ENCODE measurements at regions not wholly inside any gene's neighbourhood (a gene's known extent, or its start where the extent isn't known, plus 50 kb on each side); places are given as distances from the start of the nearest gene placed in this dataset.

DNA sequence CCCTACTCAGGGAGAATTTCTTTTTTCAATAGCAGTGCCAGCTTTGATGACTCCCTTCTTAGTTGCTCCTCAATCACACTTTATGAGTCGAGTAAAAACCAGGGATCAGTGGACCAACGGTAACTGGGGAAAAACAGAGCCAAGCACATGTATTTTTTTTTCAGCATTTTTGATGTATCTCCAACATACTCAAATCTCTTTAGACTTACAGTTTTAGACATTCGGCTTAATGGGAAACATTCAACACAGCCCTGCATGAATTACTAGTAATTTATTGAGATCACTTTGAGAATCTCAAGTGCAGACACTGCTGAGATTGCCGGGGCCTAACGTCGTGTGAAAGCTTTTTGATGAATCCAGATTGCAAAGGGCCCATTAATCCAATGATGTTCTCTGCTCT, 306.7 kb downstream of the NUAK1 start:
- intact Hi-C loops (cut with micrococcal nuclease; ENCODE audit: unreplicated experiment) (no loop called here), in situ Hi-C loops (cut with HindIII; ENCODE audit: extremely low pct_ligation_motif_present, low pct_unique_long_range_greater_than_20kb) (no loop called here)
- no peaks in the 10 kb centered on the region for H3K79me2 ChIP-seq (ENCODE audit: insufficient read depth, low read length)
- H3K36me3 ChIP-seq (replicated peaks in 1 of 2; ENCODE audit: control insufficient read depth in 1 of 2, insufficient read depth in 2 of 2, low read length in 2 of 2), result no peaks in the 10 kb centered on the region
- WGBS (ENCODE audit: low lambda C conversion rate), result 44% methylated on average over 6 of the region's 6 CpGs
- no peak overlapping the region for H3K4me3 ChIP-seq (replicated peaks in 1 of 3; ENCODE audit: insufficient read depth in 1 of 3, low read depth in 2 of 3, low read length in 3 of 3)
- ChIA-PET POLR2A (no interaction called here), CTCF (ENCODE audit: low intra/inter-chr PET ratio, low total read pairs) (no interaction called here)
- no peaks in the 10 kb centered on the region for H3K27me3 ChIP-seq (ENCODE audit: control insufficient read depth in 1 of 2, insufficient read depth in 2 of 2, low read length in 2 of 2)
- no peak overlapping the region for H2AFZ ChIP-seq (ENCODE audit: low read length)
- FAIRE-seq (no peak), ATAC-seq (no peak), DNase-seq (ENCODE audit: low spot score) (no peak)
- no TSS peak for BruUV-seq (replicated peaks)
- H4K20me1 ChIP-seq (ENCODE audit: insufficient read depth, low read length), result no peaks in the 10 kb centered on the region
- no peak overlapping the region for H3K27ac ChIP-seq (ENCODE audit: extremely low read length, insufficient read depth, low read length)
- H3K4me1 ChIP-seq (ENCODE audit: insufficient read depth, low read length), result no peaks in the 10 kb centered on the region
- H3K4me2 ChIP-seq (ENCODE audit: low read depth, low read length), result no peak overlapping the region
- no peak for TF ChIP-seq ZNF276 (CRISPR knock-in tag; IDR thresholded peaks at IDR 0.05; ENCODE audit: low read depth)
- no peak for TF ChIP-seq ZNF589 (CRISPR knock-in tag; conservative IDR thresholded peaks at IDR 0.05)
- no peak for TF ChIP-seq POLR2G (IDR thresholded peaks at IDR 0.05; ENCODE audit: low read depth, low read length)
- no peak for TF ChIP-seq ZNF891 (CRISPR knock-in tag; IDR thresholded peaks at IDR 0.05)
- TF ChIP-seq ZNF512 (CRISPR knock-in tag; IDR thresholded peaks at IDR 0.05), result no peak
- no peak for TF ChIP-seq ZBTB1 (CRISPR knock-in tag; IDR thresholded peaks at IDR 0.05; ENCODE audit: borderline replicate concordance)
- no peak for TF ChIP-seq ATM (IDR thresholded peaks at IDR 0.05; ENCODE audit: borderline replicate concordance)
- no peak for TF ChIP-seq TIGD3 (CRISPR knock-in tag; IDR thresholded peaks at IDR 0.05; ENCODE audit: borderline replicate concordance)
- TF ChIP-seq, protein P1, sequence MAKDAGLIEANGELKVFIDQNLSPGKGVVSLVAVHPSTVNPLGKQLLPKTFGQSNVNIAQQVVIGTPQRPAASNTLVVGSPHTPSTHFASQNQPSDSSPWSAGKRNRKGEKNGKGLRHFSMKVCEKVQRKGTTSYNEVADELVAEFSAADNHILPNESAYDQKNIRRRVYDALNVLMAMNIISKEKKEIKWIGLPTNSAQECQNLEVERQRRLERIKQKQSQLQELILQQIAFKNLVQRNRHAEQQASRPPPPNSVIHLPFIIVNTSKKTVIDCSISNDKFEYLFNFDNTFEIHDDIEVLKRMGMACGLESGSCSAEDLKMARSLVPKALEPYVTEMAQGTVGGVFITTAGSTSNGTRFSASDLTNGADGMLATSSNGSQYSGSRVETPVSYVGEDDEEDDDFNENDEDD (CRISPR knock-in tag; IDR thresholded peaks at IDR 0.05; ENCODE audit: borderline replicate concordance), result no peak
- TF ChIP-seq ZNF7 (CRISPR knock-in tag; IDR thresholded peaks at IDR 0.05), result no peak
- TF ChIP-seq, protein P2, sequence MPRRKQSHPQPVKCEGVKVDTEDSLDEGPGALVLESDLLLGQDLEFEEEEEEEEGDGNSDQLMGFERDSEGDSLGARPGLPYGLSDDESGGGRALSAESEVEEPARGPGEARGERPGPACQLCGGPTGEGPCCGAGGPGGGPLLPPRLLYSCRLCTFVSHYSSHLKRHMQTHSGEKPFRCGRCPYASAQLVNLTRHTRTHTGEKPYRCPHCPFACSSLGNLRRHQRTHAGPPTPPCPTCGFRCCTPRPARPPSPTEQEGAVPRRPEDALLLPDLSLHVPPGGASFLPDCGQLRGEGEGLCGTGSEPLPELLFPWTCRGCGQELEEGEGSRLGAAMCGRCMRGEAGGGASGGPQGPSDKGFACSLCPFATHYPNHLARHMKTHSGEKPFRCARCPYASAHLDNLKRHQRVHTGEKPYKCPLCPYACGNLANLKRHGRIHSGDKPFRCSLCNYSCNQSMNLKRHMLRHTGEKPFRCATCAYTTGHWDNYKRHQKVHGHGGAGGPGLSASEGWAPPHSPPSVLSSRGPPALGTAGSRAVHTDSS (CRISPR knock-in tag; conservative IDR thresholded peaks at IDR 0.05), result no peak
- no peak for TF ChIP-seq GABPA (IDR thresholded peaks at IDR 0.05; ENCODE audit: low read depth, low read length)
- TF ChIP-seq GABPA (CRISPR knock-in tag; IDR thresholded peaks at IDR 0.05; ENCODE audit: low read depth), result no peak
- TF ChIP-seq HINFP (CRISPR knock-in tag; IDR thresholded peaks at IDR 0.05; ENCODE audit: low read depth), result no peak
- H3K9me3 ChIP-seq (ENCODE audit: low read length), result no peaks in the 10 kb centered on the region
- H3K9ac ChIP-seq (ENCODE audit: insufficient read depth, low read depth, low read length), result no peak overlapping the region
